ENCODE measurements at regions not wholly inside any gene's neighbourhood (a gene's known extent, or its start where the extent isn't known, plus 50 kb on each side); places are given as distances from the start of the nearest gene placed in this dataset.
"Not testable (repeated sequence)": the region's sequence is repeated elsewhere in the genome, so short reads cannot be mapped to it uniquely, and the experiment has no call there.

- peaks cover 4 to 6% of the 10 kb centered on the region in 2 donors for H3K9me3 Mint-ChIP-seq
- H3K36me3 Mint-ChIP-seq = no peaks in the 10 kb centered on the region
- Histone ChIP-seq H3K9me3 (ENCODE audit: control insufficient read depth, insufficient read depth, low read length) (no peaks in the 10 kb centered on the region), H3K4me1 (ENCODE audit: control insufficient read depth, insufficient read depth, low read length) (no peaks in the 10 kb centered on the region), H3K27me3 (ENCODE audit: control insufficient read depth, insufficient read depth, low read length) (no peaks in the 10 kb centered on the region), H3K4me3 (ENCODE audit: low read length) (no peak overlapping the region), H3K27ac (ENCODE audit: low read length) (no peak overlapping the region), H3K36me3 (ENCODE audit: control insufficient read depth, insufficient read depth, low read length) (no peaks in the 10 kb centered on the region)
- no peak for ATAC-seq
- TF ChIP-seq CTCF (IDR thresholded peaks at IDR 0.05) = no peak
- H3K4me1 Mint-ChIP-seq = no peaks in the 10 kb centered on the region
- 60% methylated on average over 1 of the region's 1 CpG for WGBS (ENCODE audit: insufficient coverage)
- H3K4me3 Mint-ChIP-seq = no peak overlapping the region
- intact Hi-C loops (cut with micrococcal nuclease) = no loop called here
- no peak overlapping the region for H3K27ac Mint-ChIP-seq
- DNase-seq = no peak
- H3K27me3 Mint-ChIP-seq (ENCODE audit: low read depth in 2 of 2) = no peaks in the 10 kb centered on the region
Observed at GRCh38 chr4:114435116-114435515, 163.5 kb upstream of the UGT8 start.

GRCh38 chr4:114442856-114443255 lies 155.8 kb upstream of the UGT8 start:
- no peak for DNase-seq
- ATAC-seq = no peak
- no peaks in the 10 kb centered on the region for H3K27me3 Mint-ChIP-seq (ENCODE audit: low read depth in 2 of 2)
- H3K9me3 Mint-ChIP-seq = peaks cover 0 to 7% of the 10 kb centered on the region in 2 donors
- H3K4me1 ChIP-seq (ENCODE audit: control insufficient read depth, insufficient read depth, low read length) = no peaks in the 10 kb centered on the region
- no peak overlapping the region for H3K27ac Mint-ChIP-seq
- no peak overlapping the region for H3K4me3 Mint-ChIP-seq
- no peak overlapping the region for H3K27ac ChIP-seq (ENCODE audit: low read length)
- H3K9me3 ChIP-seq (ENCODE audit: control insufficient read depth, insufficient read depth, low read length) = no peaks in the 10 kb centered on the region
- intact Hi-C loops (cut with micrococcal nuclease) = no loop called here
- no peaks in the 10 kb centered on the region for H3K27me3 ChIP-seq (ENCODE audit: control insufficient read depth, insufficient read depth, low read length)
- H3K36me3 ChIP-seq (ENCODE audit: control insufficient read depth, insufficient read depth, low read length) = no peaks in the 10 kb centered on the region
- no peaks in the 10 kb centered on the region for H3K36me3 Mint-ChIP-seq
- no peak overlapping the region for H3K4me3 ChIP-seq (ENCODE audit: low read length)
- H3K4me1 Mint-ChIP-seq = no peaks in the 10 kb centered on the region
- WGBS (ENCODE audit: insufficient coverage) = 81% methylated on average over 2 of the region's 3 CpGs
- TF ChIP-seq CTCF (IDR thresholded peaks at IDR 0.05) = no peak

GRCh38 chr4:114444211-114444610 lies 154.4 kb upstream of the UGT8 start:
- Histone ChIP-seq H3K4me3 (ENCODE audit: low read length) (no peak overlapping the region), H3K36me3 (ENCODE audit: control insufficient read depth, insufficient read depth, low read length) (no peaks in the 10 kb centered on the region), H3K4me1 (ENCODE audit: control insufficient read depth, insufficient read depth, low read length) (no peaks in the 10 kb centered on the region), H3K27me3 (ENCODE audit: control insufficient read depth, insufficient read depth, low read length) (no peaks in the 10 kb centered on the region), H3K9me3 (ENCODE audit: control insufficient read depth, insufficient read depth, low read length) (no peaks in the 10 kb centered on the region), H3K27ac (ENCODE audit: low read length) (no peak overlapping the region)
- Mint-ChIP-seq H3K4me3 (no peak overlapping the region), H3K36me3 (no peaks in the 10 kb centered on the region), H3K27ac (no peak overlapping the region), H3K27me3 (ENCODE audit: low read depth in 2 of 2) (no peaks in the 10 kb centered on the region), H3K4me1 (no peaks in the 10 kb centered on the region), H3K9me3 (peaks cover 2 to 8% of the 10 kb centered on the region in 2 donors)
- 91% methylated on average over 1 of the region's 1 CpG for WGBS (ENCODE audit: insufficient coverage)
- DNase-seq = no peak
- TF ChIP-seq CTCF (IDR thresholded peaks at IDR 0.05) = no peak
- ATAC-seq = no peak
- intact Hi-C loops (cut with micrococcal nuclease) = no loop called here

- H3K4me3 Mint-ChIP-seq; H3K27me3 Mint-ChIP-seq (ENCODE audit: low read depth in 2 of 2); H3K36me3 ChIP-seq (ENCODE audit: control insufficient read depth, insufficient read depth, low read length); H3K27ac ChIP-seq (ENCODE audit: low read length); DNase-seq; H3K9me3 ChIP-seq (ENCODE audit: control insufficient read depth, insufficient read depth, low read length); ATAC-seq; H3K27ac Mint-ChIP-seq; H3K27me3 ChIP-seq (ENCODE audit: control insufficient read depth, insufficient read depth, low read length); H3K36me3 Mint-ChIP-seq; H3K4me1 Mint-ChIP-seq; intact Hi-C loops (cut with micrococcal nuclease); H3K4me3 ChIP-seq (ENCODE audit: low read length); H3K4me1 ChIP-seq (ENCODE audit: control insufficient read depth, insufficient read depth, low read length): not testable (repeated sequence)
- peaks cover 6 to 12% of the 10 kb centered on the region in 2 donors for H3K9me3 Mint-ChIP-seq
Observed at GRCh38 chr4:114447963-114448516, 150.6 kb upstream of the UGT8 start.
